HepG2 (cell line): ENCODE measurements at regions not wholly inside any gene's neighbourhood (a gene's known extent, or its start where the extent isn't known, plus 50 kb on each side); places are given as distances from the start of the nearest gene placed in this dataset.
"Not testable (repeated sequence)": the region's sequence is repeated elsewhere in the genome, so short reads cannot be mapped to it uniquely, and the experiment has no call there.

Experiments used
- ATAC-seq: fragments of 200-7000 bp; cut with Tn5 transposase; 3 replicates; pipeline ENCODE4 v1.9.1; 2020; ENCODE audit warnings: mild to moderate bottlenecking, moderate library complexity
- BruUV-seq: library from RNA; stranded (reverse); fragments of 400-500 nt; replicated peaks from 2 replicates; lab custom pipeline; 2021; lab: Mats Ljungman, UMichigan
- CTCF ChIA-PET: fragments of 300-600 bp; formaldehyde crosslinking; extraction: SDS; loops from one replicate; lab custom pipeline; 2021; ENCODE audit warnings: low total read pairs, inconsistent platforms, low intra/inter-chr PET ratio; lab: Yijun Ruan, JAX
- POLR2A ChIA-PET: fragments of 350-600 bp; sonication (Branson Sonifier 250); formaldehyde crosslinking; loops from one replicate; lab custom pipeline; 2020; ENCODE audit warnings: antibody characterized with exemption, inconsistent platforms; lab: Yijun Ruan, JAX
- DNase-seq: peaks from one replicate; pipeline ENCODE4 v3.0.0-alpha.2; 2015; ENCODE audit warnings: low spot score
- FAIRE-seq: peaks from 3 replicates; lab custom pipeline; 2011; peaks lifted over from hg19 to GRCh38; lab: Jason Lieb, UNC
- H2AFZ ChIP-seq: one replicate; pipeline ENCODE4 v1.6.1; 2011; ENCODE audit warnings: low read length, inconsistent platforms
- H3K27ac ChIP-seq: fragments of 300-600 bp; 3 replicates; pipeline ENCODE4 v1.8.0; 2011; ENCODE audit warnings: mixed run types, mild to moderate bottlenecking, mixed read lengths, low read length, inconsistent platforms; ENCODE audit not compliant: insufficient read depth; ENCODE audit errors: extremely low read length
- H3K27me3 ChIP-seq, 2 experiments: fragments of 200-600 bp in 1 of 2; 2 replicates in 1 of 2; 3 replicates in 1 of 2; pipeline versions ENCODE4 v1.6.0 to v1.8.0; 2011; ENCODE audit warnings: low read length in 2 of 2, mild to moderate bottlenecking in 2 of 2, moderate library complexity in 2 of 2, inconsistent platforms in 1 of 2; ENCODE audit not compliant: insufficient read depth in 2 of 2, control insufficient read depth in 1 of 2
- H3K36me3 ChIP-seq, 2 experiments: fragments of 200-600 bp in 1 of 2; replicated peaks in 1 of 2; 2 replicates in 1 of 2; 3 replicates in 1 of 2; pipeline versions ENCODE4 v1.5.1 to v1.8.0; 2011; ENCODE audit warnings: low read length in 2 of 2, inconsistent platforms in 1 of 2; ENCODE audit not compliant: insufficient read depth in 2 of 2, control insufficient read depth in 1 of 2
- H3K4me1 ChIP-seq: 2 replicates; pipeline ENCODE4 v1.5.1; 2012; ENCODE audit warnings: low read length, inconsistent platforms; ENCODE audit not compliant: insufficient read depth
- H3K4me2 ChIP-seq: 2 replicates; pipeline ENCODE4 v1.6.0; 2011; ENCODE audit warnings: low read depth, low read length, inconsistent platforms
- H3K4me3 ChIP-seq, 3 experiments: fragments of 200-600 bp in 1 of 3; sonication (generic), shearing (Covaris generic) in 1 of 3; replicated peaks in 1 of 3; 2 replicates each; pipeline ENCODE4 v1.5.1; 2011 to 2016; ENCODE audit warnings: low read length in 3 of 3, inconsistent platforms in 2 of 3, low read depth in 2 of 3, mild to moderate bottlenecking in 2 of 3, control low read depth in 1 of 3, mixed read lengths in 1 of 3; ENCODE audit not compliant: insufficient read depth in 1 of 3
- H3K79me2 ChIP-seq: one replicate; pipeline ENCODE4 v1.6.1; 2011; ENCODE audit warnings: low read length, inconsistent platforms; ENCODE audit not compliant: insufficient read depth
- H3K9ac ChIP-seq: 2 replicates; pipeline ENCODE4 v1.6.0; 2011; ENCODE audit warnings: mild to moderate bottlenecking, low read depth, low read length, inconsistent platforms; ENCODE audit not compliant: insufficient read depth
- H3K9me3 ChIP-seq: 2 replicates; pipeline ENCODE4 v1.5.1; 2012; ENCODE audit warnings: mild to moderate bottlenecking, low read length
- H4K20me1 ChIP-seq: 2 replicates; pipeline ENCODE4 v1.6.0; 2011; ENCODE audit warnings: inconsistent platforms, mild to moderate bottlenecking, low read length, moderate library complexity; ENCODE audit not compliant: insufficient read depth
- AGO1 ChIP-seq: fragments of 200-400 bp; formaldehyde crosslinking; IDR thresholded peaks from 2 replicates; pipeline ENCODE4 v1.6.1; 2017; ENCODE audit warnings: mild to moderate bottlenecking, low read depth, low read length, moderate library complexity; ENCODE audit not compliant: poor library complexity, severe bottlenecking
- AKAP8 ChIP-seq: sonication (generic); formaldehyde crosslinking; IDR thresholded peaks from 2 replicates; pipeline ENCODE4 v1.5.1; 2020; ENCODE audit warnings: mild to moderate bottlenecking, missing genetic modification reagents
- GFI1 ChIP-seq: sonication (generic); formaldehyde crosslinking; IDR thresholded peaks from 2 replicates; pipeline ENCODE4 v1.5.0; 2020; ENCODE audit warnings: missing genetic modification reagents, mild to moderate bottlenecking, borderline replicate concordance
- HES4 ChIP-seq: sonication (generic); formaldehyde crosslinking; IDR thresholded peaks from 2 replicates; pipeline ENCODE4 v1.9.0; 2021; ENCODE audit warnings: mild to moderate bottlenecking, missing genetic modification reagents, borderline replicate concordance
- JUNB ChIP-seq: sonication (generic); formaldehyde crosslinking; IDR thresholded peaks from 2 replicates; pipeline ENCODE4 v1.8.0; 2022; ENCODE audit warnings: missing genetic modification reagents, mild to moderate bottlenecking, borderline replicate concordance
- MZF1 ChIP-seq: sonication (generic); formaldehyde crosslinking; IDR thresholded peaks from 2 replicates; pipeline ENCODE4 v1.8.1; 2023; ENCODE audit warnings: mild to moderate bottlenecking, missing genetic modification reagents, borderline replicate concordance
- PHF8 ChIP-seq: sonication (generic); formaldehyde crosslinking; IDR thresholded peaks from 2 replicates; pipeline ENCODE4 v1.5.0; 2020; ENCODE audit warnings: missing genetic modification reagents
- PRMT3 ChIP-seq: sonication (generic); formaldehyde crosslinking; IDR thresholded peaks from 2 replicates; pipeline ENCODE4 v1.8.1; 2022; ENCODE audit warnings: low read depth, mild to moderate bottlenecking, moderate library complexity, missing genetic modification reagents, borderline replicate concordance
- ZNF260 ChIP-seq: sonication (generic); formaldehyde crosslinking; IDR thresholded peaks from 2 replicates; pipeline ENCODE4 v1.4.0; 2020; ENCODE audit warnings: missing genetic modification reagents, low read depth, mild to moderate bottlenecking, borderline replicate concordance
- ZNF44 ChIP-seq: sonication (generic); formaldehyde crosslinking; IDR thresholded peaks from 2 replicates; pipeline ENCODE4 v1.5.1; 2020; ENCODE audit warnings: mild to moderate bottlenecking, missing genetic modification reagents
- ZNF484 ChIP-seq: sonication (generic); formaldehyde crosslinking; IDR thresholded peaks from 2 replicates; pipeline ENCODE4 v1.5.1; 2020; ENCODE audit warnings: mild to moderate bottlenecking, low read depth, missing genetic modification reagents, borderline replicate concordance
- ZNF614 ChIP-seq: IDR thresholded peaks from 2 replicates; pipeline ENCODE4 v1.6.1; 2018; ENCODE audit warnings: missing biosample characterization, missing genetic modification reagents, inconsistent platforms, borderline replicate concordance
- ZNF644 ChIP-seq: IDR thresholded peaks from 2 replicates; pipeline ENCODE4 v1.6.1; 2016; ENCODE audit warnings: low read depth
- ZNF761 ChIP-seq: sonication (generic); formaldehyde crosslinking; conservative IDR thresholded peaks from 2 replicates; pipeline ENCODE4 v1.4.0; 2020; ENCODE audit warnings: mild to moderate bottlenecking, missing genetic modification reagents
- WGBS: methylation state at CpG from one replicate; pipeline ENCODE4 v1.1.6; 2017; ENCODE audit warnings: low lambda C conversion rate; 5-methylcytosine and 5-hydroxymethylcytosine counted together
- in situ Hi-C: cut with HindIII; loops from 2 replicates; pipeline ENCODE4 v1.10.0; 2017; ENCODE audit warnings: low pct_unique_long_range_greater_than_20kb; ENCODE audit not compliant: extremely low pct_ligation_motif_present
- intact Hi-C: fragments of 100-400 bp; cut with micrococcal nuclease; formaldehyde crosslinking; loops from one replicate; pipeline ENCODE4 v1.10.0; 2022; ENCODE audit not compliant: unreplicated experiment

DNA sequence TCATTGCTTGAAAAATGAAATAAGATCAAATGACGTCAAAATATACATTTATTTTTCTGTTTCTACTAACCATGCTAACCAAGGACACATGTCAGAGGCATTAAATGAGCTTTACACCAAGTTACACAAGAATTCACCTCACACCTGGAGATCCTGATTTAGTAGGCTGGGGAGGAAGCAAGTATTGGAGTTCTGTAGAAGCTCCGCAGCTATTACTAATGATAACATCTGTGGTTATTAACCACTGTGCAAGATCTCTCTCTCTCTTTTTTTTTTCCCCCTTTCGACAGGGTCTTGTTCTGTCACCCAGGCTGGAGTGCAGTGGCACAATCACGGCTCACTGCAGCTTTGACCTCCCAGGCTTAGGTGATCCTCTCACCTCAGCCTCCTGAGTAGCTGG, 104.0 kb downstream of the ZNF22 start:
- no peaks in the 10 kb centered on the region for H3K36me3 ChIP-seq
- in situ Hi-C loops (no loop called here), intact Hi-C loops (no loop called here)
- no peak for TF ChIP-seq ZNF644 (CRISPR knock-in tag)
- no peak for TF ChIP-seq ZNF614
- no peak for TF ChIP-seq AGO1
- TF ChIP-seq ZNF260 = no peak
- TF ChIP-seq ZNF484 (CRISPR knock-in tag) = no peak
- TF ChIP-seq AKAP8 = no peak
- TF ChIP-seq MZF1 (CRISPR knock-in tag) = no peak
- no peak for TF ChIP-seq JUNB (CRISPR knock-in tag)
- no peak for TF ChIP-seq HES4 (CRISPR knock-in tag)
- TF ChIP-seq ZNF761 (CRISPR knock-in tag) = no peak
- TF ChIP-seq PHF8 = no peak
- no peak for TF ChIP-seq GFI1 (CRISPR knock-in tag)
- no peak for TF ChIP-seq ZNF44
- no peak for TF ChIP-seq PRMT3 (CRISPR knock-in tag)
- no peak overlapping the region for H3K9ac ChIP-seq
- POLR2A ChIA-PET = no interaction called here
- H3K4me1 ChIP-seq = no peaks in the 10 kb centered on the region
- 4% methylated on average over 4 of the region's 4 CpGs for WGBS
- H2AFZ ChIP-seq = no peak overlapping the region
- peaks cover 0 to 5% of the 10 kb centered on the region in 2 experiments; a peak in 2 of 5 replicates for H3K27me3 ChIP-seq
- FAIRE-seq (no peak), ATAC-seq (no peak), DNase-seq (no peak)
- no peak overlapping the region for H3K4me3 ChIP-seq
- BruUV-seq = no TSS peak
- no peaks in the 10 kb centered on the region for H3K79me2 ChIP-seq
- no peak overlapping the region for H3K27ac ChIP-seq
- CTCF ChIA-PET = no interaction called here
- no peaks in the 10 kb centered on the region for H3K9me3 ChIP-seq
- H3K4me2 ChIP-seq = no peak overlapping the region
- H4K20me1 ChIP-seq = no peaks in the 10 kb centered on the region

GRCh38 chr10:45105309-45105708, 104.6 kb downstream of the ZNF22 start:
- H3K4me3 ChIP-seq, FAIRE-seq, H3K79me2 ChIP-seq, ATAC-seq, CTCF ChIA-PET, H3K27me3 ChIP-seq, H3K9ac ChIP-seq, H3K4me2 ChIP-seq, in situ Hi-C loops, H3K36me3 ChIP-seq, intact Hi-C loops, DNase-seq, H3K4me1 ChIP-seq, POLR2A ChIA-PET, H2AFZ ChIP-seq, H3K27ac ChIP-seq, BruUV-seq, H3K9me3 ChIP-seq, H4K20me1 ChIP-seq: not testable (repeated sequence)
- 13% methylated on average over 5 of the region's 5 CpGs for WGBS
